ENCODE measurements at regions not wholly inside any gene's neighbourhood (a gene's known extent, or its start where the extent isn't known, plus 50 kb on each side); places are given as distances from the start of the nearest gene placed in this dataset.

- no peak for TF ChIP-seq HOXA7 (CRISPR knock-in tag; IDR thresholded peaks at IDR 0.05; ENCODE audit: borderline replicate concordance)
- no peak for TF ChIP-seq TCF7L2 (IDR thresholded peaks at IDR 0.05; ENCODE audit: borderline replicate concordance, low read depth, low read length)
- no peak for TF ChIP-seq ZNF692 (tag by site-specific recombination; IDR thresholded peaks at IDR 0.05)
- TF ChIP-seq ZNF555 (tag by site-specific recombination; conservative IDR thresholded peaks at IDR 0.05) = no peak
- TF ChIP-seq ZNF18 (tag by site-specific recombination; IDR thresholded peaks at IDR 0.05) = no peak
- TF ChIP-seq ZNF121 (tag by site-specific recombination; IDR thresholded peaks at IDR 0.05) = no peak
- TF ChIP-seq ZNF530 (tag by site-specific recombination; IDR thresholded peaks at IDR 0.05; ENCODE audit: low read depth) = no peak
Measured at GRCh38 chr17:77451894-77452852, 311.4 kb downstream of the SEC14L1 start.
